Astrocyte (in vitro differentiated cells and primary cell): ENCODE measurements at regions not wholly inside any gene's neighbourhood (a gene's known extent, or its start where the extent isn't known, plus 50 kb on each side); places are given as distances from the start of the nearest gene placed in this dataset.

Experiments
- DNase-seq: peaks from one replicate; pipeline ENCODE4 v3.0.0-alpha.2; 2010; ENCODE audit warnings: low read depth
- FAIRE-seq: peaks from 2 replicates; lab custom pipeline; 2011; peaks lifted over from hg19 to GRCh38; lab: Jason Lieb, UNC
- H2AFZ ChIP-seq: 2 replicates; pipeline ENCODE4 v1.6.0; 2012; ENCODE audit warnings: low read depth, low read length, inconsistent platforms
- H3K27ac ChIP-seq: 2 replicates; pipeline ENCODE4 v1.5.1; 2011; ENCODE audit warnings: low read depth, low read length, inconsistent platforms
- H3K27me3 ChIP-seq: 2 replicates; pipeline ENCODE4 v1.6.0; 2011; ENCODE audit warnings: low read length, inconsistent platforms; ENCODE audit not compliant: insufficient read depth
- H3K36me3 ChIP-seq: 2 replicates; pipeline ENCODE4 v1.5.1; 2011; ENCODE audit warnings: low read length, inconsistent platforms; ENCODE audit not compliant: insufficient read depth
- H3K4me1 ChIP-seq: 2 replicates; pipeline ENCODE4 v1.5.1; 2011; ENCODE audit warnings: low read length, inconsistent platforms; ENCODE audit not compliant: insufficient read depth
- H3K4me2 ChIP-seq: 2 replicates; pipeline ENCODE4 v1.6.0; 2012; ENCODE audit warnings: low read length, inconsistent platforms
- H3K4me3 ChIP-seq: 2 replicates; pipeline ENCODE4 v1.5.1; 2011; ENCODE audit warnings: low read depth, mild to moderate bottlenecking, low read length, inconsistent platforms; ENCODE audit not compliant: insufficient read depth
- H3K79me2 ChIP-seq: 2 replicates; pipeline ENCODE4 v1.6.0; 2012; ENCODE audit warnings: mild to moderate bottlenecking, low read length, inconsistent platforms; ENCODE audit not compliant: insufficient read depth
- H3K9ac ChIP-seq: 2 replicates; pipeline ENCODE4 v1.6.0; 2012; ENCODE audit warnings: mild to moderate bottlenecking, low read length, inconsistent platforms
- H3K9me3 ChIP-seq: 2 replicates; pipeline ENCODE4 v1.5.1; 2012; ENCODE audit warnings: low read depth, mild to moderate bottlenecking, low read length, inconsistent platforms; ENCODE audit not compliant: insufficient read depth
- H4K20me1 ChIP-seq: 2 replicates; pipeline ENCODE4 v1.6.0; 2012; ENCODE audit warnings: low read length, inconsistent platforms; ENCODE audit not compliant: insufficient read depth
- H3K27ac Mint-ChIP-seq: one replicate; pipeline ENCODE4 v1.8.0; 2021; ENCODE audit warnings: mild to moderate bottlenecking, mixed read lengths; ENCODE audit not compliant: unreplicated experiment
- H3K27me3 Mint-ChIP-seq: one replicate; pipeline ENCODE4 v1.8.0; 2021; ENCODE audit warnings: low read depth, mixed read lengths; ENCODE audit not compliant: unreplicated experiment
- H3K36me3 Mint-ChIP-seq: one replicate; pipeline ENCODE4 v1.8.0; 2021; ENCODE audit warnings: low read depth, mixed read lengths; ENCODE audit not compliant: unreplicated experiment
- H3K4me1 Mint-ChIP-seq: one replicate; pipeline ENCODE4 v1.8.0; 2021; ENCODE audit warnings: low read depth, mixed read lengths; ENCODE audit not compliant: unreplicated experiment
- H3K4me3 Mint-ChIP-seq: one replicate; pipeline ENCODE4 v1.8.0; 2021; ENCODE audit warnings: mild to moderate bottlenecking, moderate library complexity, mixed read lengths; ENCODE audit not compliant: unreplicated experiment
- H3K9me3 Mint-ChIP-seq: one replicate; pipeline ENCODE4 v1.8.0; 2021; ENCODE audit warnings: mild to moderate bottlenecking, mixed read lengths; ENCODE audit not compliant: unreplicated experiment
- CTCF ChIP-seq: IDR thresholded peaks from 2 replicates; pipeline ENCODE4 v1.5.1; 2011; ENCODE audit warnings: low read depth, mild to moderate bottlenecking, inconsistent platforms, low read length, moderate library complexity; ENCODE audit not compliant: insufficient read depth
- EZH2 ChIP-seq: IDR thresholded peaks from 2 replicates; pipeline ENCODE4 v1.6.1; 2012; ENCODE audit warnings: mild to moderate bottlenecking, low read length, inconsistent platforms; ENCODE audit not compliant: insufficient read depth

GRCh38 chr15:96612917-96613316, 282.4 kb downstream of the NR2F2 start:
- no peak overlapping the region for H3K4me2 ChIP-seq
- peaks cover 5% of the 10 kb centered on the region for H3K9me3 Mint-ChIP-seq
- H3K4me1 ChIP-seq, result no peaks in the 10 kb centered on the region
- H2AFZ ChIP-seq, result no peak overlapping the region
- H3K27ac ChIP-seq, result no peak overlapping the region
- H3K9ac ChIP-seq, result no peak overlapping the region
- no peaks in the 10 kb centered on the region for H3K9me3 ChIP-seq
- no peaks in the 10 kb centered on the region for H3K79me2 ChIP-seq
- H3K27ac Mint-ChIP-seq, result no peak overlapping the region
- no peaks in the 10 kb centered on the region for H3K36me3 ChIP-seq
- H3K27me3 ChIP-seq, result no peaks in the 10 kb centered on the region
- no peak overlapping the region for H3K4me3 ChIP-seq
- peaks cover 3% of the 10 kb centered on the region for H3K27me3 Mint-ChIP-seq
- DNase-seq (no peak), FAIRE-seq (no peak)
- H4K20me1 ChIP-seq, result no peaks in the 10 kb centered on the region
- no peaks in the 10 kb centered on the region for H3K4me1 Mint-ChIP-seq
- H3K36me3 Mint-ChIP-seq, result no peaks in the 10 kb centered on the region
- TF ChIP-seq CTCF, result no peak
- no peak for TF ChIP-seq EZH2
- H3K4me3 Mint-ChIP-seq, result no peak overlapping the region

- Histone ChIP-seq H3K4me2 (no peak overlapping the region), H3K9ac (no peak overlapping the region), H3K27ac (no peak overlapping the region), H3K9me3 (no peaks in the 10 kb centered on the region), H3K79me2 (no peaks in the 10 kb centered on the region), H4K20me1 (no peaks in the 10 kb centered on the region), H3K4me3 (no peak overlapping the region), H3K36me3 (no peaks in the 10 kb centered on the region), H3K27me3 (no peaks in the 10 kb centered on the region), H3K4me1 (no peaks in the 10 kb centered on the region), H2AFZ (no peak overlapping the region)
- DNase-seq (no peak), FAIRE-seq (no peak)
- no peaks in the 10 kb centered on the region for H3K36me3 Mint-ChIP-seq
- peaks cover 3% of the 10 kb centered on the region for H3K27me3 Mint-ChIP-seq
- TF ChIP-seq CTCF (no peak), EZH2 (no peak)
- no peak overlapping the region for H3K27ac Mint-ChIP-seq
- no peaks in the 10 kb centered on the region for H3K4me1 Mint-ChIP-seq
- H3K9me3 Mint-ChIP-seq, result no peaks in the 10 kb centered on the region
- H3K4me3 Mint-ChIP-seq, result no peak overlapping the region
These were observed 288.7 kb downstream of the NR2F2 start for GRCh38 chr15:96619174-96619573.

GRCh38 chr15:96622714-96623113, 292.2 kb downstream of the NR2F2 start:
- H3K4me2 ChIP-seq, result no peak overlapping the region
- H4K20me1 ChIP-seq, result no peaks in the 10 kb centered on the region
- no peak for FAIRE-seq
- DNase-seq, result no peak
- no peaks in the 10 kb centered on the region for H3K9me3 ChIP-seq
- H3K27ac Mint-ChIP-seq, result no peak overlapping the region
- no peaks in the 10 kb centered on the region for H3K4me1 Mint-ChIP-seq
- no peak overlapping the region for H3K4me3 Mint-ChIP-seq
- H3K4me3 ChIP-seq, result no peak overlapping the region
- no peak overlapping the region for H3K27ac ChIP-seq
- H3K27me3 Mint-ChIP-seq, result peaks cover 2% of the 10 kb centered on the region
- H3K27me3 ChIP-seq, result no peaks in the 10 kb centered on the region
- H2AFZ ChIP-seq, result no peak overlapping the region
- no peaks in the 10 kb centered on the region for H3K79me2 ChIP-seq
- H3K4me1 ChIP-seq, result no peaks in the 10 kb centered on the region
- H3K36me3 ChIP-seq, result no peaks in the 10 kb centered on the region
- H3K36me3 Mint-ChIP-seq, result no peaks in the 10 kb centered on the region
- H3K9ac ChIP-seq, result no peak overlapping the region
- TF ChIP-seq EZH2, result no peak
- no peak for TF ChIP-seq CTCF
- no peaks in the 10 kb centered on the region for H3K9me3 Mint-ChIP-seq
